Calu3 (cell line): ENCODE measurements at regions not wholly inside any gene's neighbourhood (a gene's known extent, or its start where the extent isn't known, plus 50 kb on each side); places are given as distances from the start of the nearest gene placed in this dataset.

Experiments used
- BruUV-seq: library from RNA; stranded (reverse); fragments of 400-500 nt; replicated peaks from 2 replicates; lab custom pipeline; 2021; lab: Mats Ljungman, UMichigan
- CTCF ChIA-PET: fragments of 300-600 bp; sonication (Branson Sonifier 250); formaldehyde crosslinking; loops from one replicate; lab custom pipeline; 2022; ENCODE audit warnings: antibody characterized with exemption; lab: Charles Lee
- DNase-seq: peaks from one replicate; pipeline ENCODE4 v3.0.0; 2022
- H3K27ac Mint-ChIP-seq: one replicate; pipeline ENCODE4 v1.8.0; 2022; ENCODE audit warnings: mixed read lengths; ENCODE audit not compliant: unreplicated experiment
- H3K27me3 Mint-ChIP-seq: one replicate; pipeline ENCODE4 v1.8.0; 2022; ENCODE audit warnings: mixed read lengths; ENCODE audit not compliant: unreplicated experiment
- H3K36me3 Mint-ChIP-seq: one replicate; pipeline ENCODE4 v1.8.0; 2022; ENCODE audit warnings: mild to moderate bottlenecking, moderate library complexity, mixed read lengths; ENCODE audit not compliant: insufficient read depth, unreplicated experiment
- H3K4me1 Mint-ChIP-seq: one replicate; pipeline ENCODE4 v1.8.0; 2022; ENCODE audit warnings: mild to moderate bottlenecking, low read depth, mixed read lengths; ENCODE audit not compliant: unreplicated experiment
- H3K4me3 Mint-ChIP-seq: one replicate; pipeline ENCODE4 v1.8.0; 2022; ENCODE audit warnings: mild to moderate bottlenecking, low read depth, moderate library complexity, mixed read lengths; ENCODE audit not compliant: unreplicated experiment
- H3K9me3 Mint-ChIP-seq: one replicate; pipeline ENCODE4 v1.8.0; 2022; ENCODE audit warnings: low read depth, mixed read lengths; ENCODE audit not compliant: unreplicated experiment
- intact Hi-C: fragments of 100-400 bp; cut with micrococcal nuclease; formaldehyde crosslinking; loops from one replicate; pipeline ENCODE4 v1.10.0; 2022; ENCODE audit not compliant: unreplicated experiment
- TF ChIP-seq, protein P1 (sequence below): fragments of 200-600 bp; IDR thresholded peaks from one replicate; pipeline ENCODE4 v1.8.0; 2022; ENCODE audit warnings: antibody characterized with exemption; ENCODE audit not compliant: unreplicated experiment

DNA sequence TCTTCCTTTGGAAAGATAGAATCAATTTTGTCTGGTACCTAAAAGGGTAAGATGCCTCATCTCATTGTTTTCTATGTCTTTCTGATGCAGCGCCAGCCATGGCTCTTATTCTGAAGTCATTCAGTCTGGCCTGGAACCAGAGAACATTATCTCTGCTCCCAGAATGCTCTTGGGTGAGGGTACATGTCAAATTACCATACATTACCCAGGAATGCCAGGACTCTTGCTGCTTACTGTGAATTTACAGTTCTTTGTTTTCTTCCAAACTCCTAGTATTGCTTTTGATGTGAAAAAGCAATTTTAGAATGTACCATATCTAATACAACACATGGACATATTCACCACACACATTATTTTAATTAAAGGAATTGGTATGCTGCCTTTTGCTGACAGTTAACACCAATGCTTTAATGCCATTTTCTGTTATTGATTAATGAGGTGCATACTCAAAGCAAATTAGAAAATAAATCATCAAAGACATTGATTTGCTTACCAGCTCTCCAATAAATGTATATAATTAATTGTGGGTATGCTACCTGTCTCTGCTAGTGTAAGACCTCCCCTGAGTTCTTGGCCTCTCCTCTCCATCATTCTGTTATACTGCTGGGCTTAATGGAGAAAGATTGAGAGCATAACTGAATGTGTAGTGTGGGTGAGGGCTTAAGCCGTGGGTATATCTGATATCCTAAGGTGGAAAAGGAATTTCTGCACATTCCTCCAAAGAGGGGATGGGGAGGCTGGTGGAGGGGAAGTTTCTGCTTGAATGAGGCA, 337.7 kb downstream of the C12orf75 start:
- TF ChIP-seq, protein P1, sequence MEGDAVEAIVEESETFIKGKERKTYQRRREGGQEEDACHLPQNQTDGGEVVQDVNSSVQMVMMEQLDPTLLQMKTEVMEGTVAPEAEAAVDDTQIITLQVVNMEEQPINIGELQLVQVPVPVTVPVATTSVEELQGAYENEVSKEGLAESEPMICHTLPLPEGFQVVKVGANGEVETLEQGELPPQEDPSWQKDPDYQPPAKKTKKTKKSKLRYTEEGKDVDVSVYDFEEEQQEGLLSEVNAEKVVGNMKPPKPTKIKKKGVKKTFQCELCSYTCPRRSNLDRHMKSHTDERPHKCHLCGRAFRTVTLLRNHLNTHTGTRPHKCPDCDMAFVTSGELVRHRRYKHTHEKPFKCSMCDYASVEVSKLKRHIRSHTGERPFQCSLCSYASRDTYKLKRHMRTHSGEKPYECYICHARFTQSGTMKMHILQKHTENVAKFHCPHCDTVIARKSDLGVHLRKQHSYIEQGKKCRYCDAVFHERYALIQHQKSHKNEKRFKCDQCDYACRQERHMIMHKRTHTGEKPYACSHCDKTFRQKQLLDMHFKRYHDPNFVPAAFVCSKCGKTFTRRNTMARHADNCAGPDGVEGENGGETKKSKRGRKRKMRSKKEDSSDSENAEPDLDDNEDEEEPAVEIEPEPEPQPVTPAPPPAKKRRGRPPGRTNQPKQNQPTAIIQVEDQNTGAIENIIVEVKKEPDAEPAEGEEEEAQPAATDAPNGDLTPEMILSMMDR: no peak
- H3K4me1 Mint-ChIP-seq: no peaks in the 10 kb centered on the region
- H3K4me3 Mint-ChIP-seq: no peak overlapping the region

DNA sequence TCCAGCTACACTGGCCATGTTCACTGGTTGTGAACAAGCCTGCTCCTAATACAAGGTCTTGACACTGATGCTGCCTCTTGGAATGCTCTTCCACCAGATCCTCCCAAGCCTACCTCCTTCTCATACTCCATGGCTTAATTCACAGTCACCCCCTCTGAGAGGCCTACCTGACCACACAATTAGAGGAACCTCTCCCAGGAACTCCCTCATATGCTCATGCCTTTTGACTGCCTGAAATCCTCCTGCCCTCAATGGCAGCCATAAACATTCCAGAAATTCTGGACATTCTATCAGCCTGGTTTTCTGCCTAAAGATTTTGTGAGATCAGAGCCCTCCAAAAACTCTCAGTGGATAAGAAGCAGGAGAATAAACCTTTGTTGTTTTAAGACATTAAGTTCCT, 340.2 kb downstream of the C12orf75 start:
- BruUV-seq: no TSS peak
- Mint-ChIP-seq H3K4me3 (no peak overlapping the region), H3K4me1 (no peaks in the 10 kb centered on the region), H3K36me3 (no peaks in the 10 kb centered on the region), H3K27me3 (peaks cover 56% of the 10 kb centered on the region), H3K27ac (no peak overlapping the region), H3K9me3 (peaks cover 2% of the 10 kb centered on the region)
- no peak for DNase-seq
- intact Hi-C loops: no loop called here
- CTCF ChIA-PET: no interaction called here
- TF ChIP-seq, protein P1: no peak

More for the DNA sequence above, 337.7 kb downstream of the C12orf75 start:
- no peak for DNase-seq
- BruUV-seq: no TSS peak
- Mint-ChIP-seq H3K27ac (no peak overlapping the region), H3K9me3 (no peaks in the 10 kb centered on the region), H3K27me3 (peaks cover 42% of the 10 kb centered on the region), H3K36me3 (no peaks in the 10 kb centered on the region)
- CTCF ChIA-PET: no interaction called here
- intact Hi-C loops: no loop called here

DNA sequence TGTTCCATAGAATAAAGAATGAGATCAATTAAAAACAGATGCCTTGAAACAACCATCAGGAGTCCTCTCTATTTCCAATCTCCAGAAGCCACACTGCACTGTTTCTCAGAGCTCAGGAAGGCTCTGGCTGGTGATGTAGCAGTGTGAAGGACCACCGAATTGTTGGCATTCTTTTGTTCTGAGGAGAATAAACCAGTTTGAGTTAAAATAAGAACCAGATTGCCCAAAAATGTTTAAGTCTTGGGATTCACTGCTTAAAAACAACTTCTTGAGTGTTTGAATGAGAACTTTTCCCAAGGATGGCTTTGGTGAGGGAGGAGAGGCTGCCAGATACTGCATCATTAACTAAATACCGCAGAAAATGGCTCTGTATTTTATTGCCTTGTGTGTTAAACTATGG, 341.2 kb downstream of the C12orf75 start:
- Mint-ChIP-seq H3K27me3 (peaks cover 63% of the 10 kb centered on the region), H3K4me1 (no peaks in the 10 kb centered on the region), H3K9me3 (peaks cover 2% of the 10 kb centered on the region), H3K36me3 (no peaks in the 10 kb centered on the region), H3K27ac (no peak overlapping the region), H3K4me3 (no peak overlapping the region)
- TF ChIP-seq, protein P1: no peak
- intact Hi-C loops: no loop called here
- DNase-seq: no peak
- BruUV-seq: no TSS peak
- CTCF ChIA-PET: no interaction called here

DNA sequence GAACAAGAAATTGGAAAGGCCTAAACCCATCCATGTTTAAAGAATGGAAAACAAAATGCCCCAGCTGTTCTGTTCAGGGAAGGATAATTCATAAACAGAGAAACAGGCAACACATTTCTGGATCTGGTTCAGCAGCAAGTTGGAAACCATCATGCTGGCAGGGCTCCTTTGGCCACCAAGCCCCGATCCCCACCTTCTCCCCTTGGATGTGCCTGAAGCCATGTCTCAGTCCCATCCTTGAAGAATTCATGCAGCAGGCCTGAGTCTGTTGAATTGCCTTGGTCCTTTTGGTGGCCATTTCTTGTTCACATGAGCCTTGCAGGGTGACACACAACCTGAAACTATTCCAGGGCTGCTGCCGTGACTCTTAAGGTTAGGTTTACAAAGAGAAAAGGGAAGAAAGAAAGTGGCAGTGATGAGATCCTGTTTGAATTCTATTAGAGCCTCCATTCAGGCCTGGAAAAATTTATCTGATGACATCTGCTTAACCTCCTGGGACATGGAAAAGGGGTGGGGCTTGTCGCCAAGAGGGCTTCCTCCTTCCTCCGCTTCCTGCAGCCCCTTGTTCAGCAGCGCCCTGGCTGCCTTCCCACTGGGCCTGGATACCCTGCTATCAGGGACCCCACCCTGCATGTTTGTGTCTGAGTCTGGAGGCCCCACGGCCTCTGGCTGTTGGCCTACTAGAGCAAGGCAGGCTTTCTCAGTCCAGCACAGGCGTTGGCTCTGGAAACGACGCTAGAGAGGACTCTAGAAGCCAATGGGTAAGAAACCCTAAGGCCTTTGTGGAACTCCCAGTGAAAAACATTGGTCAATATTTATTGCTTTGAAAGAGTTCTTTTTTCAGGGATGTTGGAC, 341.9 kb downstream of the C12orf75 start:
- DNase-seq: no peak
- BruUV-seq: no TSS peak
- TF ChIP-seq, protein P1: no peak
- Mint-ChIP-seq H3K36me3 (no peaks in the 10 kb centered on the region), H3K4me3 (no peak overlapping the region), H3K27ac (no peak overlapping the region), H3K9me3 (peaks cover 2% of the 10 kb centered on the region), H3K4me1 (no peaks in the 10 kb centered on the region), H3K27me3 (peaks cover 64% of the 10 kb centered on the region)
- CTCF ChIA-PET: interaction anchor here (0.7 kb wide), 1 partner anchor 689 kb away, joined by 4 read pairs; no protein-coding TSS in a partner anchor
- intact Hi-C loops: no loop called here
